K562 (cell line): ENCODE measurements at regions not wholly inside any gene's neighbourhood (a gene's known extent, or its start where the extent isn't known, plus 50 kb on each side); places are given as distances from the start of the nearest gene placed in this dataset.

Experiments used
- ATAC-seq: fragments of 200-7000 bp; cut with Tn5 transposase; 3 replicates; pipeline ENCODE4 v1.9.1; 2020; ENCODE audit warnings: moderate library complexity
- BruUV-seq: library from RNA; stranded (reverse); fragments of 400-500 nt; replicated peaks from 2 replicates; lab custom pipeline; 2021; lab: Mats Ljungman, UMichigan
- CTCF ChIA-PET: fragments of 300-600 bp; formaldehyde crosslinking; extraction: SDS; loops from one replicate; lab custom pipeline; 2021; ENCODE audit warnings: low intra/inter-chr PET ratio; lab: Yijun Ruan, JAX
- POLR2A ChIA-PET: fragments of 300-600, 350-650 bp; sonication (Branson Sonifier 250); formaldehyde crosslinking; extraction: SDS; loops from one replicate; lab custom pipeline; 2021; ENCODE audit warnings: antibody characterized with exemption, inconsistent platforms; lab: Yijun Ruan, JAX
- DNase-seq, 4 experiments: peaks; one replicate each; pipeline versions ENCODE4 v3.0.0 to v3.0.0-alpha.2; 2011 to 2018; ENCODE audit warnings: low spot score in 3 of 4, mixed read lengths in 3 of 4; ENCODE audit errors: extremely low read depth in 1 of 4
- FAIRE-seq: peaks from 2 replicates; lab custom pipeline; 2011; peaks lifted over from hg19 to GRCh38; lab: Jason Lieb, UNC
- H2AFZ ChIP-seq: 2 replicates; pipeline ENCODE4 v1.6.0; 2011; ENCODE audit warnings: low read depth, low read length, control low read depth, inconsistent platforms
- H3K27ac ChIP-seq: fragments of 200-600 bp; 3 replicates; pipeline ENCODE4 v1.8.0; 2011; ENCODE audit warnings: low read depth, mild to moderate bottlenecking, control low read depth, inconsistent platforms, low read length, moderate library complexity, mixed read lengths; ENCODE audit errors: extremely low read depth
- H3K27me3 ChIP-seq, 2 experiments: fragments of 300-600 bp in 1 of 2; 2 replicates in 1 of 2; 3 replicates in 1 of 2; pipeline versions ENCODE4 v1.6.0 to v1.8.0; 2011; ENCODE audit warnings: inconsistent platforms in 2 of 2, low read length in 2 of 2, mild to moderate bottlenecking in 1 of 2, mixed read lengths in 1 of 2, moderate library complexity in 1 of 2; ENCODE audit not compliant: control insufficient read depth in 2 of 2, insufficient read depth in 2 of 2
- H3K36me3 ChIP-seq: fragments of 300-600 bp; 3 replicates; pipeline ENCODE4 v1.8.0; 2011; ENCODE audit warnings: mild to moderate bottlenecking, low read length, inconsistent platforms; ENCODE audit not compliant: control insufficient read depth, insufficient read depth
- H3K4me1 ChIP-seq, 2 experiments: fragments of 200-600 bp in 1 of 2; replicated peaks in 1 of 2; 2 replicates in 1 of 2; 3 replicates in 1 of 2; pipeline versions ENCODE4 v1.5.1 to v1.8.0; 2011; ENCODE audit warnings: inconsistent platforms in 2 of 2, low read length in 2 of 2, mild to moderate bottlenecking in 1 of 2, mixed read lengths in 1 of 2, moderate library complexity in 1 of 2; ENCODE audit not compliant: control insufficient read depth in 2 of 2, insufficient read depth in 2 of 2
- H3K4me2 ChIP-seq: 2 replicates; pipeline ENCODE4 v1.6.1; 2011; ENCODE audit warnings: low read length, control low read depth, inconsistent platforms, mixed read lengths; ENCODE audit not compliant: insufficient read depth
- H3K4me3 ChIP-seq: fragments of 200-600 bp; sonication (generic), shearing (Covaris generic); 2 replicates; pipeline ENCODE4 v1.5.1; 2016; ENCODE audit warnings: control low read depth, inconsistent platforms
- H3K79me2 ChIP-seq: fragments of 200-600 bp; 3 replicates; pipeline ENCODE4 v1.8.0; 2011; ENCODE audit warnings: low read length, inconsistent platforms; ENCODE audit not compliant: control insufficient read depth, insufficient read depth
- H3K9ac ChIP-seq, 2 experiments: 2 replicates each; pipeline versions ENCODE4 v1.6.0 to v1.6.1; 2011; ENCODE audit warnings: low read depth in 2 of 2, low read length in 2 of 2, control low read depth in 1 of 2, inconsistent platforms in 1 of 2, mild to moderate bottlenecking in 1 of 2, mixed read lengths in 1 of 2; ENCODE audit not compliant: insufficient read depth in 1 of 2
- H3K9me1 ChIP-seq: one replicate; pipeline ENCODE4 v1.6.0; 2011; ENCODE audit warnings: inconsistent platforms, mild to moderate bottlenecking, low read length, moderate library complexity; ENCODE audit not compliant: control insufficient read depth, insufficient read depth
- H3K9me3 ChIP-seq: replicated peaks from 2 replicates; pipeline ENCODE4 v1.5.1; 2011; ENCODE audit warnings: low read depth, low read length, inconsistent platforms; ENCODE audit not compliant: control insufficient read depth, insufficient read depth
- H4K20me1 ChIP-seq: replicated peaks from 2 replicates; pipeline ENCODE4 v1.6.1; 2011; ENCODE audit warnings: low read length, inconsistent platforms, mixed read lengths; ENCODE audit not compliant: control insufficient read depth, insufficient read depth
- FOS ChIP-seq: IDR thresholded peaks from 3 replicates; pipeline ENCODE4 v1.6.1; 2011; ENCODE audit not compliant: insufficient read length; ENCODE audit errors: extremely low read depth
- HDAC1 ChIP-seq, 2 experiments: fragments of 450-650 bp; IDR thresholded peaks; 2 replicates each; pipeline ENCODE4 v1.6.1; 2016 to 2017; ENCODE audit warnings: inconsistent platforms in 1 of 2, mild to moderate bottlenecking in 1 of 2, moderate library complexity in 1 of 2
- NCOA6 ChIP-seq: fragments of 450-650 bp; IDR thresholded peaks from 2 replicates; pipeline ENCODE4 v1.6.1; 2017; ENCODE audit warnings: mild to moderate bottlenecking
- NFIC ChIP-seq: fragments of 450-650 bp; IDR thresholded peaks from 2 replicates; pipeline ENCODE4 v1.6.1; 2017; ENCODE audit warnings: mild to moderate bottlenecking, inconsistent platforms
- RCOR1 ChIP-seq, 2 experiments: IDR thresholded peaks; 2 replicates each; pipeline ENCODE4 v1.6.1; 2012; ENCODE audit warnings: low read depth in 2 of 2, low read length in 2 of 2, borderline replicate concordance in 1 of 2, improper control_type of control experiment in 1 of 2
- RUNX1 ChIP-seq: sonication (generic); IDR thresholded peaks from 2 replicates; pipeline ENCODE4 v1.6.1; 2016; ENCODE audit warnings: antibody characterized with exemption, low read depth
- STAT5A ChIP-seq: IDR thresholded peaks from 2 replicates; pipeline ENCODE4 v1.6.1; 2012; ENCODE audit warnings: low read length, inconsistent platforms, borderline replicate concordance
- THAP7 ChIP-seq: fragments of 250-450 bp; sonication (Bioruptor Pico); IDR thresholded peaks from 2 replicates; pipeline ENCODE4 v1.5.0; 2021
- ZFP91 ChIP-seq: sonication (generic); formaldehyde crosslinking; IDR thresholded peaks from 2 replicates; pipeline ENCODE4 v1.8.0; 2022; ENCODE audit warnings: mild to moderate bottlenecking, missing genetic modification reagents
- ZNF316 ChIP-seq: fragments of 450-650 bp; IDR thresholded peaks from 2 replicates; pipeline ENCODE4 v1.6.1; 2016
- in situ Hi-C: fragments of 300-500 bp; cut with MboI; formaldehyde crosslinking; loops from 4 replicates; pipeline ENCODE4 v1.15.0; 2018; ENCODE audit warnings: inconsistent platforms, mixed read lengths
- intact Hi-C: fragments of 100-400 bp; cut with micrococcal nuclease; formaldehyde crosslinking; loops from 2 replicates; pipeline ENCODE4 v1.14.2; 2022
- TF ChIP-seq, protein P1 (sequence below), 2 experiments: fragments of 450-650 bp; IDR thresholded peaks; 2 replicates each; pipeline ENCODE4 v1.6.1; 2016
- TF ChIP-seq, protein P2 (sequence below): sonication (generic); formaldehyde crosslinking; IDR thresholded peaks from 2 replicates; pipeline ENCODE4 v1.5.0; 2020; ENCODE audit warnings: missing genetic modification reagents
- TF ChIP-seq, protein P3 (sequence below): fragments of 250-450 bp; sonication (Bioruptor Pico); IDR thresholded peaks from 2 replicates; pipeline ENCODE4 v1.5.0; 2020; ENCODE audit warnings: mild to moderate bottlenecking
- TF ChIP-seq, protein P4 (sequence below): fragments of 450-650 bp; formaldehyde crosslinking; IDR thresholded peaks from 2 replicates; pipeline ENCODE4 v1.4.0; 2022; ENCODE audit warnings: mild to moderate bottlenecking, moderate library complexity

- TF ChIP-seq THAP7, result no peak
- TF ChIP-seq STAT5A, result no peak
- no peak for TF ChIP-seq FOS
- no peak for TF ChIP-seq NFIC
- no peak for TF ChIP-seq ZFP91 (CRISPR knock-in tag)
- TF ChIP-seq, protein P1, sequence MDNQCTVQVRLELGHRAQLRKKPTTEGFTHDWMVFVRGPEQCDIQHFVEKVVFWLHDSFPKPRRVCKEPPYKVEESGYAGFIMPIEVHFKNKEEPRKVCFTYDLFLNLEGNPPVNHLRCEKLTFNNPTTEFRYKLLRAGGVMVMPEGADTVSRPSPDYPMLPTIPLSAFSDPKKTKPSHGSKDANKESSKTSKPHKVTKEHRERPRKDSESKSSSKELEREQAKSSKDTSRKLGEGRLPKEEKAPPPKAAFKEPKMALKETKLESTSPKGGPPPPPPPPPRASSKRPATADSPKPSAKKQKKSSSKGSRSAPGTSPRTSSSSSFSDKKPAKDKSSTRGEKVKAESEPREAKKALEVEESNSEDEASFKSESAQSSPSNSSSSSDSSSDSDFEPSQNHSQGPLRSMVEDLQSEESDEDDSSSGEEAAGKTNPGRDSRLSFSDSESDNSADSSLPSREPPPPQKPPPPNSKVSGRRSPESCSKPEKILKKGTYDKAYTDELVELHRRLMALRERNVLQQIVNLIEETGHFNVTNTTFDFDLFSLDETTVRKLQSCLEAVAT (IDR thresholded peaks at IDR 0.05), result no peak
- no peak for TF ChIP-seq RCOR1 (IDR thresholded peaks at IDR 0.05; ENCODE audit: borderline replicate concordance in 1 of 2, low read depth in 2 of 2, low read length in 2 of 2)
Observed at GRCh38 chr4:28269426-28269825, 1408.8 kb downstream of the STIM2 start (continued).

DNA sequence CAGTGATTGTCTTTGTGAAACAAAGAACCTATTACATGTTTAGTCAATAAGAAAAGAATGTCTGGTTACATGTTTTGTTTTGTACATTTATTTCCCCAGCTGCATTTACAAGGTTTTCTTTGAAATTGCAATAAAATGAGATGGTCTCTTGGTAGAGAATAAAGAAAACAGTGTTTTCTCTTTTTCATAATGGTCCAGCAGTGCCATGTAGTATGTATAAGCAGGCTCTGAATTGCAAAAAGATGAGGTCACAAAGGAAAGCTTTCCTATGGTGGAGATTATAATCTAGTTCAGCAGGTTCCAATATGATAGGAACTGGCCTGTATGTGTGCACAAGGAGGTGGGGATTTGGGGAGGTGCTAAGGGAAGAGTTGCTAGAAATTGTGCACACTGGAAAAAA, 1417.3 kb downstream of the STIM2 start:
- intact Hi-C loops, result no loop called here

More for the DNA sequence above, 1417.3 kb downstream of the STIM2 start:
- no peaks in the 10 kb centered on the region for H3K27me3 ChIP-seq
- H3K36me3 ChIP-seq, result no peaks in the 10 kb centered on the region
- H3K4me2 ChIP-seq, result no peak overlapping the region
- TF ChIP-seq, protein P2, sequence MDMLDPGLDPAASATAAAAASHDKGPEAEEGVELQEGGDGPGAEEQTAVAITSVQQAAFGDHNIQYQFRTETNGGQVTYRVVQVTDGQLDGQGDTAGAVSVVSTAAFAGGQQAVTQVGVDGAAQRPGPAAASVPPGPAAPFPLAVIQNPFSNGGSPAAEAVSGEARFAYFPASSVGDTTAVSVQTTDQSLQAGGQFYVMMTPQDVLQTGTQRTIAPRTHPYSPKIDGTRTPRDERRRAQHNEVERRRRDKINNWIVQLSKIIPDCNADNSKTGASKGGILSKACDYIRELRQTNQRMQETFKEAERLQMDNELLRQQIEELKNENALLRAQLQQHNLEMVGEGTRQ (CRISPR knock-in tag), result no peak
- TF ChIP-seq, protein P3, sequence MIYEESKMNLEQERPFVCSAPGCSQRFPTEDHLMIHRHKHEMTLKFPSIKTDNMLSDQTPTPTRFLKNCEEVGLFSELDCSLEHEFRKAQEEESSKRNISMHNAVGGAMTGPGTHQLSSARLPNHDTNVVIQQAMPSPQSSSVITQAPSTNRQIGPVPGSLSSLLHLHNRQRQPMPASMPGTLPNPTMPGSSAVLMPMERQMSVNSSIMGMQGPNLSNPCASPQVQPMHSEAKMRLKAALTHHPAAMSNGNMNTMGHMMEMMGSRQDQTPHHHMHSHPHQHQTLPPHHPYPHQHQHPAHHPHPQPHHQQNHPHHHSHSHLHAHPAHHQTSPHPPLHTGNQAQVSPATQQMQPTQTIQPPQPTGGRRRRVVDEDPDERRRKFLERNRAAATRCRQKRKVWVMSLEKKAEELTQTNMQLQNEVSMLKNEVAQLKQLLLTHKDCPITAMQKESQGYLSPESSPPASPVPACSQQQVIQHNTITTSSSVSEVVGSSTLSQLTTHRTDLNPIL, result no peak
- TF ChIP-seq RUNX1, result no peak
- TF ChIP-seq, protein P4, sequence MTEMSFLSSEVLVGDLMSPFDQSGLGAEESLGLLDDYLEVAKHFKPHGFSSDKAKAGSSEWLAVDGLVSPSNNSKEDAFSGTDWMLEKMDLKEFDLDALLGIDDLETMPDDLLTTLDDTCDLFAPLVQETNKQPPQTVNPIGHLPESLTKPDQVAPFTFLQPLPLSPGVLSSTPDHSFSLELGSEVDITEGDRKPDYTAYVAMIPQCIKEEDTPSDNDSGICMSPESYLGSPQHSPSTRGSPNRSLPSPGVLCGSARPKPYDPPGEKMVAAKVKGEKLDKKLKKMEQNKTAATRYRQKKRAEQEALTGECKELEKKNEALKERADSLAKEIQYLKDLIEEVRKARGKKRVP (CRISPR knock-in tag), result no peak
- no peak for TF ChIP-seq HDAC1 (IDR thresholded peaks at IDR 0.05)
- no peak for TF ChIP-seq STAT5A
- no peak for TF ChIP-seq NCOA6
- no peak for TF ChIP-seq ZNF316
- H3K79me2 ChIP-seq, result no peaks in the 10 kb centered on the region
- H3K9me1 ChIP-seq, result no peaks in the 10 kb centered on the region
- ChIA-PET CTCF (no interaction called here), POLR2A (no interaction called here)
- in situ Hi-C loops, result no loop called here
- H3K4me3 ChIP-seq, result no peak overlapping the region
- BruUV-seq, result no TSS peak
- DNase-seq, result no peak
- H3K9ac ChIP-seq, result no peak overlapping the region
- FAIRE-seq, result no peak
- no peak overlapping the region for H3K27ac ChIP-seq
- H2AFZ ChIP-seq, result no peak overlapping the region
- no peak for ATAC-seq
- H3K4me1 ChIP-seq, result no peaks in the 10 kb centered on the region
- H4K20me1 ChIP-seq, result no peaks in the 10 kb centered on the region
- H3K9me3 ChIP-seq, result no peaks in the 10 kb centered on the region
